DMS114 treated with DMSO at 0.1 percent for 48 hours (cell line): ENCODE measurements at regions not wholly inside any gene's neighbourhood (a gene's known extent, or its start where the extent isn't known, plus 50 kb on each side); places are given as distances from the start of the nearest gene placed in this dataset.

Experiments used
- DNase-seq: peaks from one replicate; lab custom pipeline; 2025; ENCODE audit not compliant: unreplicated experiment; lab: John Stamatoyannopoulos, UW

- DNase-seq, result no peak
These were observed 76.6 kb upstream of the CNTN1 start for GRCh38 chr12:40615590-40615989.

- no peak for DNase-seq
These were observed 75.8 kb upstream of the CNTN1 start for GRCh38 chr12:40616383-40616915.

- no peak for DNase-seq
These were observed 73.6 kb upstream of the CNTN1 start for GRCh38 chr12:40618636-40619035.

GRCh38 chr12:40620564-40621019, 71.6 kb upstream of the CNTN1 start:
- DNase-seq, result no peak

- peak; percentile 60 for DNase-seq
These were observed 69.9 kb upstream of the CNTN1 start for GRCh38 chr12:40622246-40622838.

GRCh38 chr12:40632171-40632570, 60.1 kb upstream of the CNTN1 start:
- DNase-seq, result no peak

GRCh38 chr12:40632933-40633332, 59.3 kb upstream of the CNTN1 start:
- no peak for DNase-seq

GRCh38 chr12:40634517-40635131, 57.6 kb upstream of the CNTN1 start:
- no peak for DNase-seq

- DNase-seq, result no peak
These were observed 57.0 kb upstream of the CNTN1 start for GRCh38 chr12:40635141-40635731.
